ENCODE measurements at regions not wholly inside any gene's neighbourhood (a gene's known extent, or its start where the extent isn't known, plus 50 kb on each side); places are given as distances from the start of the nearest gene placed in this dataset.

- WGBS (ENCODE audit: insufficient coverage) = no CpG with 5 or more reads among the region's 2 CpGs
Observed at GRCh38 chr5:17879276-17879675, 245.0 kb downstream of the TAF11L14 start.

GRCh38 chr5:17880869-17881268, 246.6 kb downstream of the TAF11L14 start:
- ChIA-PET CTCF (no interaction called here), POLR2A (no interaction called here)
- Histone ChIP-seq H3K36me3 (ENCODE audit: control insufficient read depth in 4 of 4, insufficient read depth in 4 of 4, low read length in 3 of 4) (no peaks in the 10 kb centered on the region), H3K4me1 (ENCODE audit: control extremely low read depth in 1 of 4, control insufficient read depth in 4 of 4, insufficient read depth in 4 of 4, low read length in 3 of 4) (peaks cover 0 to 3% (median 0%) of the 10 kb centered on the region in 4 experiments), H3K27ac (ENCODE audit: insufficient read depth in 1 of 2, low read depth in 1 of 2, low read length in 2 of 2, poor library complexity in 1 of 2, severe bottlenecking in 2 of 2) (no peak overlapping the region), H3K4me3 (ENCODE audit: control insufficient read depth in 1 of 7, extremely low read depth in 1 of 7, insufficient read depth in 4 of 7, low read depth in 2 of 7, low read length in 6 of 7) (no peak overlapping the region), H3K27me3 (replicated peaks in 2 of 5; ENCODE audit: control insufficient read depth in 4 of 5, insufficient read depth in 5 of 5, low read length in 4 of 5) (no peaks in the 10 kb centered on the region), H3K9me3 (ENCODE audit: control extremely low read depth in 1 of 5, control insufficient read depth in 4 of 5, insufficient read depth in 2 of 5, low read depth in 1 of 5, low read length in 4 of 5) (no peaks in the 10 kb centered on the region)
- no peak for DNase-seq
- WGBS (ENCODE audit: insufficient coverage) = 100% methylated on average over 2 of the region's 4 CpGs

More at GRCh38 chr5:17879276-17879675, 245.0 kb downstream of the TAF11L14 start:
- no peaks in the 10 kb centered on the region for H3K27me3 ChIP-seq (replicated peaks in 2 of 5; ENCODE audit: control insufficient read depth in 4 of 5, insufficient read depth in 5 of 5, low read length in 4 of 5)
- peak in 1 of 3 donors; percentile 1 for DNase-seq
- H3K27ac ChIP-seq (ENCODE audit: insufficient read depth in 1 of 2, low read depth in 1 of 2, low read length in 2 of 2, poor library complexity in 1 of 2, severe bottlenecking in 2 of 2) = no peak overlapping the region
- no peaks in the 10 kb centered on the region for H3K9me3 ChIP-seq (ENCODE audit: control extremely low read depth in 1 of 5, control insufficient read depth in 4 of 5, insufficient read depth in 2 of 5, low read depth in 1 of 5, low read length in 4 of 5)
- H3K4me1 ChIP-seq (ENCODE audit: control extremely low read depth in 1 of 4, control insufficient read depth in 4 of 4, insufficient read depth in 4 of 4, low read length in 3 of 4) = peaks cover 0 to 3% (median 0%) of the 10 kb centered on the region in 4 experiments
- no peaks in the 10 kb centered on the region for H3K36me3 ChIP-seq (ENCODE audit: control insufficient read depth in 4 of 4, insufficient read depth in 4 of 4, low read length in 3 of 4)
- CTCF ChIA-PET = no interaction called here
- POLR2A ChIA-PET = no interaction called here
- H3K4me3 ChIP-seq (ENCODE audit: control insufficient read depth in 1 of 7, extremely low read depth in 1 of 7, insufficient read depth in 4 of 7, low read depth in 2 of 7, low read length in 6 of 7) = no peak overlapping the region

- CTCF ChIA-PET = no interaction called here
- Histone ChIP-seq H3K27me3 (replicated peaks in 2 of 5; ENCODE audit: control insufficient read depth in 4 of 5, insufficient read depth in 5 of 5, low read length in 4 of 5) (no peaks in the 10 kb centered on the region), H3K36me3 (ENCODE audit: control insufficient read depth in 4 of 4, insufficient read depth in 4 of 4, low read length in 3 of 4) (no peaks in the 10 kb centered on the region), H3K9me3 (ENCODE audit: control extremely low read depth in 1 of 5, control insufficient read depth in 4 of 5, insufficient read depth in 2 of 5, low read depth in 1 of 5, low read length in 4 of 5) (no peaks in the 10 kb centered on the region), H3K4me3 (ENCODE audit: control insufficient read depth in 1 of 7, extremely low read depth in 1 of 7, insufficient read depth in 4 of 7, low read depth in 2 of 7, low read length in 6 of 7) (no peak overlapping the region), H3K27ac (ENCODE audit: insufficient read depth in 1 of 2, low read depth in 1 of 2, low read length in 2 of 2, poor library complexity in 1 of 2, severe bottlenecking in 2 of 2) (no peak overlapping the region), H3K4me1 (ENCODE audit: control extremely low read depth in 1 of 4, control insufficient read depth in 4 of 4, insufficient read depth in 4 of 4, low read length in 3 of 4) (peaks cover 0 to 3% (median 0%) of the 10 kb centered on the region in 4 experiments)
- no peak for DNase-seq
- 93% methylated on average over 5 of the region's 6 CpGs for WGBS (ENCODE audit: insufficient coverage)
- POLR2A ChIA-PET = no interaction called here
Observed at GRCh38 chr5:17882760-17883488, 248.7 kb downstream of the TAF11L14 start.

- no peak for DNase-seq
- Histone ChIP-seq H3K27me3 (replicated peaks in 2 of 5; ENCODE audit: control insufficient read depth in 4 of 5, insufficient read depth in 5 of 5, low read length in 4 of 5) (no peaks in the 10 kb centered on the region), H3K4me1 (ENCODE audit: control extremely low read depth in 1 of 4, control insufficient read depth in 4 of 4, insufficient read depth in 4 of 4, low read length in 3 of 4) (no peaks in the 10 kb centered on the region), H3K36me3 (ENCODE audit: control insufficient read depth in 4 of 4, insufficient read depth in 4 of 4, low read length in 3 of 4) (no peaks in the 10 kb centered on the region), H3K9me3 (ENCODE audit: control extremely low read depth in 1 of 5, control insufficient read depth in 4 of 5, insufficient read depth in 2 of 5, low read depth in 1 of 5, low read length in 4 of 5) (no peaks in the 10 kb centered on the region), H3K4me3 (ENCODE audit: control insufficient read depth in 1 of 7, extremely low read depth in 1 of 7, insufficient read depth in 4 of 7, low read depth in 2 of 7, low read length in 6 of 7) (no peak overlapping the region), H3K27ac (ENCODE audit: insufficient read depth in 1 of 2, low read depth in 1 of 2, low read length in 2 of 2, poor library complexity in 1 of 2, severe bottlenecking in 2 of 2) (no peak overlapping the region)
- ChIA-PET POLR2A (no interaction called here), CTCF (no interaction called here)
Observed at GRCh38 chr5:17888155-17888554, 253.9 kb downstream of the TAF11L14 start.

GRCh38 chr5:17890501-17890900, 256.2 kb downstream of the TAF11L14 start:
- POLR2A ChIA-PET = no interaction called here
- no peaks in the 10 kb centered on the region for H3K9me3 ChIP-seq (ENCODE audit: control extremely low read depth in 1 of 5, control insufficient read depth in 4 of 5, insufficient read depth in 2 of 5, low read depth in 1 of 5, low read length in 4 of 5)

GRCh38 chr5:17891881-17892280, 257.6 kb downstream of the TAF11L14 start:
- Histone ChIP-seq H3K27ac (ENCODE audit: insufficient read depth in 1 of 2, low read depth in 1 of 2, low read length in 2 of 2, poor library complexity in 1 of 2, severe bottlenecking in 2 of 2) (no peak overlapping the region), H3K4me3 (ENCODE audit: control insufficient read depth in 1 of 7, extremely low read depth in 1 of 7, insufficient read depth in 4 of 7, low read depth in 2 of 7, low read length in 6 of 7) (no peak overlapping the region), H3K9me3 (ENCODE audit: control extremely low read depth in 1 of 5, control insufficient read depth in 4 of 5, insufficient read depth in 2 of 5, low read depth in 1 of 5, low read length in 4 of 5) (no peaks in the 10 kb centered on the region), H3K36me3 (ENCODE audit: control insufficient read depth in 4 of 4, insufficient read depth in 4 of 4, low read length in 3 of 4) (no peaks in the 10 kb centered on the region), H3K27me3 (replicated peaks in 2 of 5; ENCODE audit: control insufficient read depth in 4 of 5, insufficient read depth in 5 of 5, low read length in 4 of 5) (no peaks in the 10 kb centered on the region), H3K4me1 (ENCODE audit: control extremely low read depth in 1 of 4, control insufficient read depth in 4 of 4, insufficient read depth in 4 of 4, low read length in 3 of 4) (no peaks in the 10 kb centered on the region)
- ChIA-PET POLR2A (no interaction called here), CTCF (no interaction called here)
- WGBS (ENCODE audit: insufficient coverage) = 93% methylated on average over 6 of the region's 6 CpGs
- DNase-seq = peak in 1 of 3 donors; percentile 33

More at GRCh38 chr5:17890501-17890900, 256.2 kb downstream of the TAF11L14 start:
- CTCF ChIA-PET = no interaction called here
- no peaks in the 10 kb centered on the region for H3K4me1 ChIP-seq (ENCODE audit: control extremely low read depth in 1 of 4, control insufficient read depth in 4 of 4, insufficient read depth in 4 of 4, low read length in 3 of 4)
- H3K27me3 ChIP-seq (replicated peaks in 2 of 5; ENCODE audit: control insufficient read depth in 4 of 5, insufficient read depth in 5 of 5, low read length in 4 of 5) = no peaks in the 10 kb centered on the region
- 100% methylated on average over 2 of the region's 3 CpGs for WGBS (ENCODE audit: insufficient coverage)
- no peak for DNase-seq
- H3K4me3 ChIP-seq (ENCODE audit: control insufficient read depth in 1 of 7, extremely low read depth in 1 of 7, insufficient read depth in 4 of 7, low read depth in 2 of 7, low read length in 6 of 7) = no peak overlapping the region
- H3K36me3 ChIP-seq (ENCODE audit: control insufficient read depth in 4 of 4, insufficient read depth in 4 of 4, low read length in 3 of 4) = no peaks in the 10 kb centered on the region
- no peak overlapping the region for H3K27ac ChIP-seq (ENCODE audit: insufficient read depth in 1 of 2, low read depth in 1 of 2, low read length in 2 of 2, poor library complexity in 1 of 2, severe bottlenecking in 2 of 2)

GRCh38 chr5:17893026-17893635, 258.9 kb downstream of the TAF11L14 start:
- WGBS (ENCODE audit: insufficient coverage) = 100% methylated on average over 1 of the region's 3 CpGs
- no peak overlapping the region for H3K4me3 ChIP-seq (ENCODE audit: control insufficient read depth in 1 of 7, extremely low read depth in 1 of 7, insufficient read depth in 4 of 7, low read depth in 2 of 7, low read length in 6 of 7)
- no peaks in the 10 kb centered on the region for H3K9me3 ChIP-seq (ENCODE audit: control extremely low read depth in 1 of 5, control insufficient read depth in 4 of 5, insufficient read depth in 2 of 5, low read depth in 1 of 5, low read length in 4 of 5)
- no peaks in the 10 kb centered on the region for H3K4me1 ChIP-seq (ENCODE audit: control extremely low read depth in 1 of 4, control insufficient read depth in 4 of 4, insufficient read depth in 4 of 4, low read length in 3 of 4)
- no peaks in the 10 kb centered on the region for H3K27me3 ChIP-seq (replicated peaks in 2 of 5; ENCODE audit: control insufficient read depth in 4 of 5, insufficient read depth in 5 of 5, low read length in 4 of 5)
- POLR2A ChIA-PET = interaction anchor here (0.6 kb wide), 1 partner anchor 672 kb away, joined by 4 read pairs; no protein-coding TSS in a partner anchor
- CTCF ChIA-PET = no interaction called here
- no peak for DNase-seq
- H3K27ac ChIP-seq (ENCODE audit: insufficient read depth in 1 of 2, low read depth in 1 of 2, low read length in 2 of 2, poor library complexity in 1 of 2, severe bottlenecking in 2 of 2) = no peak overlapping the region
- no peaks in the 10 kb centered on the region for H3K36me3 ChIP-seq (ENCODE audit: control insufficient read depth in 4 of 4, insufficient read depth in 4 of 4, low read length in 3 of 4)
